COR-L47 (cell line): ENCODE measurements at regions not wholly inside any gene's neighbourhood (a gene's known extent, or its start where the extent isn't known, plus 50 kb on each side); places are given as distances from the start of the nearest gene placed in this dataset.
A peak's percentile ranks its signal among the peaks of the same experiment; 100 is the strongest.
"Not testable (repeated sequence)": the region's sequence is repeated elsewhere in the genome, so short reads cannot be mapped to it uniquely, and the experiment has no call there.

Experiments used
- DNase-seq: peaks from one replicate; lab custom pipeline; 2025; lab: John Stamatoyannopoulos, UW

DNA sequence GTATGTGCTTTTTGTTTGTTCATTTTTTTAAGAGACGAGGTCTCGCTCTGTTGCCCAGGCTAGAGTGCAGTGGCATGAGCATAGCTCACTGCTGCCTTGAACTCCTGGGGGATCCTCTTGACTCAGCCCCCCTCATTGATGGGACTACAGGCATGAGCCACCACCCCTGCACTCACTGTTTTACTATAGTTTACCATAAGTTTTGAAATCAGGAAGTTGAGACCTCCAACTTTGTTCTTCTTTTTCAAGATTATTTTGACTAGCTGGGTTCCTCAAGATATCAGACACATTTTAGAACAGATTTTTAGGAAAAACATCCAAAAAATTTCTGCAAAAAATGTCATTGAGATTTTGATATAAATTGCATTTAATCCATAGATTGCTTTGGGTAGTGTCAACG lies 120.4 kb upstream of the FGGY start:
- no peak for DNase-seq

DNA sequence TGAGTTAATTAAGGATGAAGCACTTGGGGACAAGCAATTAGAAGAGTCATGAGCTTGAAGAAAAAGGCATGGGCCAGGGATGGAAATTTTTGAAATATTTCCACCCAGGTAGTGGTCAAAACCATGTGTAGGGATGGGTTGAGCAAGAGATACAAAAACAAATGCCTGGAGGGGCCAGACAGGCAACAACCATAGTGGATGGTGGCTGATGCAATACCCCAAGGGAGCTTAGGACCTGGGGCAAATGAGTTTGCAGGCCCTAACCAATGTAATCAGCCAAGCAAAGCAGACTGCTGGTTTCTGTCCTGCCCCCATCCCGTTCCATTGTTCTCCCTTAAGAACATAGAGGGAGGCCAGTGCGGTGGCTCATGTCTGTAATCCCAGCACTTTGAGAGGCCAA lies 119.1 kb upstream of the FGGY start:
- DNase-seq = no peak

DNA sequence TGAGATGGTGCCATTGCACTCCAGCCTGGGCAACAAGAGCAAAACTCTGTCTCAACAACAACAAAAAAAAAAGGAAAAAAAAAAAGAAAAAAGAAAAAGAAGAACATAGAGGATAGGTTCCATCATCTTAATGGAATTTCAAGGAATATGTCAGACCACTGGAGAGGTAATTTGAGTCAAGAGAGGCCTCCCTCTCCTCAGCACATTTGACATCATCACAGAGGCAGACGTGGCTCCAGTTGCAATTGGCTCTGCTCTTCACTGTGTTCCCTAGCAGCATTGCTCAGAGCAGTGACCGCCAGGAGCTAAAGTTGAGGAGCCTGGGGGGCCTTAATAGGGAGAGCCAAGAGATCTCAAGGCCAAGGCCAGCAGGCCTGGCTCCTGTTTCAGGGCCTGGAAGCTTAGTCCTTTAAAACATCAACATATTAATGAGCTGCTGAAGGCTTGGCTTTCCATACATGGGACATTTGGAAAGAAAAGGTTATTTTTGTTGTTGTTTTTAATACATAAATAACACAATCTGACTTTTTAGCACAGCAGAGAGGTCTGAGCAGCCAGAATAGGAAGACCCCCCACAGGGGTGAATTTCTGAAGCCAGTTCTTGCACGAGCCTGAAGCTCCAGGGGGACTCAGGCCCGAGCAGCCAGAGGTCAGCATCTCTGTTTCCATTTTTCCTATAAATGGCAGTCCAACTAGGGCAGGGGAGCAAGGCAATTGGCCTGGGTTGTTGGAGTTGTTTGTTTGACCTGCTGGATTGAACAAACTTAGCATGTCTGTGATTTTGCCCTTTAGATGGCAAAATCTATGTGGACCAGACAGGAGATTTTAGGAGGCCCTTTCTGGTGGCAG lies 118.3 kb upstream of the FGGY start:
- DNase-seq = no peak

DNA sequence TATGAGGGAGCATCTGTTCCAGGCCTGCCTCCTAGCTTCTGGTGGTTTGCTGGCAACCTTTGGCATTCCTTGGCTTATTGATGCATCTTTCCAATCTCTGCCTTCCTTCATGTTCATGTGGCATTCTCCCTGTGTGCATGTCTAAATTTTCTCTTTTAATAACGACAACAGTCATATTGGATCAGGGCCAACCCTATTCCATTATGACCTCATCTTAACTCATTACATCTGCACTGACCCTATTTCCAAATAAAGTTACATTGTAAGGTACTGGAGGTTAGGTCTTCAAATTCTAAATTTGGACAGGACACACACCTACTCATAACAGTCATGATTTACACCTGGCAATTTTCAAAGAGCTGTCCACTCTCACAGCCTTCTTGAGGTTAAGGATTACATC lies 117.2 kb upstream of the FGGY start:
- DNase-seq = no peak

DNA sequence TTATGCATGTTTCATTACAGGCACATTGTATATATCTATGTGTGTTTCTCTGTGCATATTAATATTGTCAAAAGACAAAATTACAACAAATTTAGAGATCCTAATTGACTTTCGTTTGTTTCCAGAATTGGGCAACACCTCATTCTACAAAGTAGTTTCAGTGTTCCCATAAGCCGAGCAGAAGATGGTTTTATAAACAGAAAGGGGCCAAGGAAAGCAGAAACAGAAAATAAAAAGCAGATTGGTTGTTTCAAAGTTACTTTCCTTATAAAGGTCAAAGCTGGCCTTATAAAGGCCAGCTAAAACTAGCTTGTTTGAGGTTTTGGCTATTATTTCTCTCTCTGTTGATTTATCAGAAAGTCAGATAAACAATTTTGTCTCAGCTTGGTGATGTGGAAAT lies 116.2 kb upstream of the FGGY start:
- no peak for DNase-seq

DNA sequence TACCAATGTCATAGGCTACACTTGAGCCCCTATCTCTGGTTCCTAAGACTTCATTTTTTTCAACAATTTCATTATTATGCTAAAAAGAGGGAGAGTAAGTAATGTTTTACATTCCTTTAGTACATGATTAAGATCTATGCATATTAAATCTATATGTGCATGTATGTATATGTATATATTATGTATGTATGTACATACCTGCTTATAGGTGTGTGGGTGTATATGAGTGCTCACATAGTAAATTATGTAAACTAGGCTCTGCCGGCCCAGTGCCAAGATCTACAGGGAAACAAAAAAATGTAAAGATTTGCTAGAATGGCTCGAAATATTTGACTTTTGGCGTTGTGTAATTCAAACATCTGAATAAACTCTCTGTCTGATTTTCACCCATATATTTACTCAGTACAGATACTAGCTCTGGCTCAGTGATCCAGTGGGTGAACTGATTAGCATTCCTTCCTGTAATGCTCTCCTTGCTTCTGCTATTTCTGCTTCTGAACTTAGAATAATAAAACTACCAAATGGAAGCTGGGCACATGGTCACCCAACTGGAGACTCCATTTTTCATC lies 113.1 kb upstream of the FGGY start:
- no peak for DNase-seq

DNA sequence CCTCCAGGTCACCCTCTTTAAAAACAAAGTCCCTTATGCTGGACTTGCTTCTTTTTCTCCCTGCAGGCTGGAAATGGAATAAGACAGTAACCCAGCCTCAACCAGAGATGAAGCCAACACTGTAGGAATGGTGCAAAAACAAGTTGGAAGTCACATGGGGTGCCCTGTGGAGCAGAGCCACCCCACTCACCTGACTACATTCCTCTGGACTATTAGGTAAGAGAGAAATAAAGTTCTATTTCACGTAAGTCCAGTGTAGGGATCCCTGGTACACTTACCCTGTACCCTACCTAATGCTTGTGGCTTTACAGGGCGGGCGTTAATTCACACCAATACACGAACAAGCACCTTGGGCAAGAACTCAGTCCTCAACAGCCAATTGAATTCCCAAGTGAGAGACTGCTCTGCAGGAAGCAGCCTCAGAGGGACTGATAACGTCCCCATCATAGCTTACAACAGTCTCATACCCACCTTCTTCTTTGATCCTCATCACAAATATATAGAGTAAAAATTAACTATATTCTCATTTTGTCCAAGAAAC lies 112.5 kb upstream of the FGGY start:
- no peak for DNase-seq

DNA sequence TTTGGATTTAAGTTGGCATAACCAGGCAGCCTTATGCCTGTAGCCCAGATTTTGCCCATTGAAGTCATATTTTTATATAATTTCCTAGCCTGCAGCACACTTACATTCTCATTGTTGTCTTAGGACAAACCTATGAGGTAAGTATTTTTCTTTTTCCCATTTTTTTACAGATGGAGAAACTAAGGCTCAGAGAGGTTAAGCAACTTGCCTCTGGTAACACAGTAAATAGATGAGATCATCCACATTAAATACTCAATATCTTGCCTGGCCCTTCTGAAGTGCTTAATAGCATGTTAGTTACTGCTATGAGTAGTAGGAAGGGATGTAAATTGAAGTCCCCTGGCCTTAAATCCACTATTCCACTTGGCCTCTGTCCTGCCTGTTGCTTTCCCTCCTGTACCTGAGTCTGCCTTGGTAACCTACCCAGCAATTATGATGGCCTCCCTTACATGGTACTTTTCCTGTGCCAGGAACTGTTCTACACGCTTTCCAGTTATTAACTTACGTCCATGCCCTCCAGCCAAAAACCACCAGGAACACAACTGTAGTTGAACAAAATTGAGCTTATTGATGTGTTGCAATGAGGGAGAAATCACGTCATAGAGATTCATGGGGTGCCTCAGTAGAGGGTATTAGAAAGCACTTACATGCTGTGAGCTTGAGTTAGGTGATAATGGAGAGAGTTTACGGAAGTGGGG lies 111.6 kb upstream of the FGGY start:
- no peak for DNase-seq

DNA sequence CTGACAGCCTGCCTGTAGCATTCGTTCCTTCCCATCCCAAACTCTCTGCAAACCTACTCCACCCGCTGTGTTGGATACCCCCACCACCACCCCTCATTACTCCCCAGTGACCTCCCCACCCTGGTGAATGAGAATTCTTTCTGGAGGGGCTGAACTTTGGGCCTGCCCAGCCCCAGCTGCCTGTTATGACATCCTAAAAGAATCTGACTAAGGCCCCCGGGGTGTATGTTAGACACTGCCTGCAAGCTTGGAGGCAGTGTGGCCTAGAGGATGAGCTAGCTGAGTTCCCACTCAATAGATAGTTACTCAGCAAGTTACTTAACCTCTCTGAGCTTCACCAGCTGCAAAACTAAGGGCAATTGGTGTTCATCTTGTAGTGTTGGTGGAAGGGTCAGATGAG lies 110.2 kb upstream of the FGGY start:
- no peak for DNase-seq

DNA sequence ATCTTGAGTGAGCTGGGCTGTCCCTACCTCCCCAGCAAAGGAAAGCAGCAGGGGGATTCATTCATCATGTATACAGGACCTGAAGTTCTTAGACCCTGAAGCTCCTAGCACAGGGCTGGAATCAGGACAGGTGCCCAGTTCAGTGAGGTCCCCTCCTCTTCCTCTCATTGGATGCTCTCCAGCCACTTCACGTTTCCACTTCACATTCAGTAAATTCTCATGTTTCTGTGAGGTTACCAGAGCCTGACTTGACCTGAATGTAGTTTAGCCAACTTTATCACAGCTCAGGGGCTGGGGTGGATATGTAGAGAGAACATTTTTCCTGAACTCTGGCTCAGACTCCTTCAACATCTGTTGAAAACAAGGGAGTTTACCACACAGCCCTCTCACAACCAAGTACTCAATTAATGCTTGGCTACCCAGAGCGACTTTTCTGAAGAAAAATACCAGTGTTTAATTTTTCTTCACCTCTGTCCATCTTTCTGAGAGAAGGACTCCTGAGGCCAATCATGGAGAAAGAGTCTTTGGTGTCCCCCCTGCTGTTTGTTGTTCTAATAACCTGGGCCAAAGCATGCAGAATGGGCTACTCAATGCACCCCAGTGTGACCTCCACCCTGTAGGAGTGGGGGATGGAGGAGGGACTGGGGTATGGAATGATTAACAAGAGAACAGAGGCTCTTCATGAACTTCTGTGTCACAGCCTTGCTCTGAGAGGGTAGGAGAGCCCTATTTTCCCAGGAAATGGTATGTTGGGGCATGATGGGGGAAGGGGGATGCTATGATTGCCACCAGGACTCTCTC lies 108.3 kb upstream of the FGGY start:
- DNase-seq = no peak

DNA sequence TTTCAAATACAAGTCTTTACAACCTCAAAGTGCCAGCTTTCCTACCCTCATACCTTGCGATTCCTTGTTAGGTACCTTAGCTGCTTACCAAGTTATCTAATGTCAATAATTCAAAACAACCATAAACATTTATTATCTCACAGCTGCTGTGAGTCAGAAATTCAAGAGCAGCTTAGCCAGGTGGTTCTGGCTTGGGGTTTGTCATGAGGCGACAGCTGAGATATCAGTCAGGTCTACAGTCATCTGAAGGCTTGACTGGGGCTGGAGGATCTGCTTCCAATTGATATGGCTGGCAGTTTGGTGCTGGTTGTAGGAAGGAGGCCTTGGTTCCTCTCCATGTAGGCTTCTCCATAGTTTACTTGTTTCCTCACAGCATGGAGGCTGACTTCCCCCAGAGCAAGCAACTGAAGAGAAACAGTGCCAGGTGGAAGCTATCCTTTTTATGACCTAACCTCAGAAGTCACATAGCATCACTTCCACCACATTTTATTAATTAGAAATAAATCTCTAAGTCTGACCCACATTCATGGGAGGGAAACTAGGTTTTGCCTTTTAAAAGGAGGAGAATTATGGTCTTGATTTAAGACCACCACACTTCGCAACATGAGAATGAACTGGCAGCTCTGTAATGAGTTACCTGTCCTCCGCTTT lies 103.3 kb upstream of the FGGY start:
- no peak for DNase-seq

DNA sequence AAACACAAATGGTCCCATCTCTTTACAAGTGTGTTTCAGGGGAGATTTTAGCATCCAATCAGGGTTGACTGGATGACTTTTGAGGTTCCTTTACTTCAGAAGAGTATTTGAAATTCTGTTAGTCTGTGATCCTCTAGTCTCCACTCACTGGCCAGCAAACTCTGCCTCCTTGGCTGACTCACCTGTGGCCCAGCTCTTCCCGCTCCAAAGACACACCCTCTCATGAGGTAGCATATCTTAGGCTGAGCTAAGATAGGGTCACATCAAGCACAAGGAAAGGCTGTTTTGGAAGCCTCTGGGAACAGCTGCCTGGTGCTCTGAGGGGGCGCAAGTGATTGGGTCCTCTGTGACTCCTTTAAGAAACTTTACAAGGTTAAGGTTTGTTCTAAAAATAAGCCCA lies 102.3 kb upstream of the FGGY start:
- no peak for DNase-seq

DNA sequence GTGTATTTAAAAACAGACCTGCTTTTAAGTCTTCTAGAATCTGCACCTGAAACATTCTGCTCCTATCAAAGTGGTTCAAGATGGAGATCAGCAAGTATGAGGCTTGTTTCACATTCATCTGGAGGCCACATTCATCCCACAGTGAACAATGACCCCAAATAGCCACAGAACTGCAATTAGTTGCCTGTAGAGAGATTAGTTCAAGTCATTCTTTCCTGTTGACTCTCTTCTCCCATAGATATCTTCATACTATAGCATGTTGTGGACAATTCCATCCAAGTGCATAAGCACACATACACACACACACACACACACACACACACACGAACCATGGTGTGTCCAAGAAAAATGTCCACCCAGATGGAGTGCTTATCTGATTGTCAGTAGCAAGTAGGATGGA lies 101.7 kb upstream of the FGGY start:
- DNase-seq = no peak

DNA sequence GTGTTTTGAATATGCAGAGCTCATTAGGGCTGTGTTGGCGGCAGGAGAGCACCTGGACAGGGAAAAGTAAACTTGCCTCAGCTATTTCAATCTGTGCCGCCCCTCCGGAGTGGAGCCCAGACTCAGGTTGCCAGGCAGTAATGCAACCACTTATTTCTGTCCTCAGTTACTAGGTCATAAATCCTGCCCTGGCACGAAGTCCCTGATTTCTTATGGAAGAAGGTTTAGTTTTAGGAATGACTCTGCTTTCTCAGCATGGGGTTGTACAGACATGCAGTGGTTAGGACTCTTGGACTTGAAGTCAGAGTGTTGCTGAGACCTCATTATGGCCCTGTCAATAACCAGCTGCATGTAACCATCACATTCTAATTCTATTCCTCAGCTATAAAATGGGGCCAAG lies 98.3 kb upstream of the FGGY start:
- DNase-seq = no peak

DNA sequence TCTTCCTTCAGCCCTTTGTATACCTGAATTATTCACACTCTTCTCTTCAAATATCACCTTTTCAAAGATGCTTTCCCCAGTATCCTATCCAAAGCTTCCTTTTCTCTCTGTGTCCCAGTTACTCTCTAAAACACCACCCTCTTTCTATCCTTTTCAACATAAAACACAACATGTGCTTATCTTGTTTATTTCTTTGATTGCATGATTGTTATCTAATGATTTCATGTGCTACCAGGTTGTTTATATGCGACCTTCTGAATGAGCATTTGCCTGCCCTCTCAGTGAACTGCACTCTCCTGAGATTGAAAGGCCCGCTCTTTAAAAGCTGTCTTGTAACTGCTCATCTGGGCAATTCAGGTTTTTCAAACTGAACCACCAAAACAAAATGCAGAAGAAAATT lies 97.7 kb upstream of the FGGY start:
- DNase-seq = no peak

DNA sequence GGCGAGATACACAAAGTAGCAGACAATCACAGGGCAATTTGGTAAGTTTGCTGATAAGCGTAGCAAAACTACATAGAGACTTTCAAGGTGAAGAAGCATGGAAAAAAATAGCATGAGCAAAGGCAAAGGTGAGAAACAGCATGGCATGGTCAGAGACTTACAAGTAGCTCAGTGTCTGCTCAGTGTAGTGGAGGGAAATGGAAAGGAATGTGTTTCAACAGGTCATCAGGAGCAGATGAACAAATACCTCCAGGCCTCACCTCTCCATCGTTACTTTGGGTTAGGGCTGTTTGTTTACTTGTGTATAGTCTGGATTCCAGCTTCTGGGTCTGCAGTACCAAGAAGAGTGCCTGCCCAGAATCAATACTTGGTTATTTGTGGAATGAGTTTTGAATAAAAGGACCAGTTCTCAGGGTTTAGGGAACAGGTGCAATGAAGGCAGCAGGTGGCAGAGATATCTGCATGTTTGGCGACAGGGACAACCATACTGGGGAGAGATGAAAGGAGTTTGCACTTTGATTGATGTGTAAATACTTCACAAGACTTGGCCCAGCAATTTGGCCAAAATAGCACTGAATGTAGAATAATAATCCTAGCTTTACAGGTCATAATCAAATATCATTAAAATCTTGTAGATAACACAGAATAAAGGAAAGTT lies 97.0 kb upstream of the FGGY start:
- peak; percentile 44 for DNase-seq

DNA sequence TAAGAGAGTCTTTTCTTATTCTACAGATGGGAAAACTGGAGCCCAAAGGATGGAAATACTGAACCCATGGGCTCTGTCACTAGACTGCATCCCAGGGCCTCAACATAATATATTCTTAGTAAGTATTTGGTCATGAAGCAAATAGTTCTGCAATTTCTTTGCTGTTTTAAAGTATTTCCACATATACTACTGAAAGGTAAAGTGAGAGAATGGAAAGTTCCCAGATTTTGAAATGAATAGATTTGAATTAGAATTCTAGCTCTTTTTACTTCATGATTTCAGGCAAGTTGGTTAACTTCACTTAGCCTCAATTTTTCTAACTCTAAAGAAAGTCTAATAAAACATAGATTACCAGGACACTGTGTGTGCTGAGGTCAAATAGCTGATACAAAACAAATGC lies 95.6 kb upstream of the FGGY start:
- no peak for DNase-seq

DNA sequence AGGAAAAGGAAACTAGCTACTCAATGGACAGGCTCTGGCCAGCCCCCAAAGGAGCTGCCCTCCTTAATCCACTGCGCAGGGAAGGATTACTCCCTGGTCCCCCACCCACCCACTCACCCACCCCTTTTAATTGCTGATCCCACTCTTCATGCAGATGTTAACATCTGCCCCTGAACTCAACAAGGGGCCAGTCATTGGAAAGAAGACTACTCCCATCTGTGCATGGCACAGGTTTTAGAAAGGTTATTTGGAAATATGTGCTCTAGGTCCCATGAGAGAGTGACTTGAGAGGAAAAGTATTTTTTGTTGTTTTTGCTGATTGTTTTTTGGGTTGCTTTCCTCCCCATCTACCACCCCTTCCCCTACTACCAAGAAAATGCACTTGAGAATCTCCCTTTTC lies 94.4 kb upstream of the FGGY start:
- DNase-seq = no peak

DNA sequence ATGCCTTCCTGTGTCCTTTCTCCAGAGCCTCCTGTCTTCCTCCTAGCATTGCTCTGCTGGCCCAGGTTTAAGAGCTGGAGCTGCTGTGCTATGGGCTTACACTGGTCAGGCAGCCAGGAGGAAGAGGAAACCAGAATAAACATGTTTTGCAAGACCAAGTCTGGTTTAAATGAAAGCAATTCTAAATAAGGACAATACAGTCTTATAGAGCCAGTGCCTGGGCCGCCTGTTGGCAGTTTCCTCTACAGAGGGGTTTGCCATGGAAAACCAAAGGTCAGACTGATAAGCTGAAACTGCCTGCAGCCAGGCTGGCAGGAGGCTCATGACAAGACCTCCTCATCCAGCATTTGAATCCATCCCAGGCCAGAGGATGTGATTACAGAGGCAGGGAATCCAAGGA lies 92.9 kb upstream of the FGGY start:
- no peak for DNase-seq

DNA sequence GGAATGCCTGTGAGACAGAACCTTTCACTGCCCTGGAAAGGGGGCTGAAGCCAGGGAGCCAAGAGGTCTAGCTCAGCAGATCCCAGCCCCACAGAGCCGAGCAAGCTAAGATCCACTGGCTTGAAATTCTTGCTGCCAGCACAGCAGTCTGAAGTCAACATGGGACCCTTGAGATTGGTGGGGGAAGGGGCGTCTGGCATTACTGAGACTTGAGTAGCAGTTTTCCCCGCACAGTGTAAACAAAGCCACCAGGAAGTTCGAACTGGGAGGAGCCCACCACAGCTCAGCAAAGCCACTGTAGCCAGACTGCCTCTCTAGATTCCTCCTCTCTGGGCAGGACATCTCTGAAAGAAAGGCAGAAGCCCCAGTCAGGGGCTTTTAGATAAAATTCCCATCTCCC lies 90.3 kb upstream of the FGGY start:
- DNase-seq = not testable (repeated sequence)

DNA sequence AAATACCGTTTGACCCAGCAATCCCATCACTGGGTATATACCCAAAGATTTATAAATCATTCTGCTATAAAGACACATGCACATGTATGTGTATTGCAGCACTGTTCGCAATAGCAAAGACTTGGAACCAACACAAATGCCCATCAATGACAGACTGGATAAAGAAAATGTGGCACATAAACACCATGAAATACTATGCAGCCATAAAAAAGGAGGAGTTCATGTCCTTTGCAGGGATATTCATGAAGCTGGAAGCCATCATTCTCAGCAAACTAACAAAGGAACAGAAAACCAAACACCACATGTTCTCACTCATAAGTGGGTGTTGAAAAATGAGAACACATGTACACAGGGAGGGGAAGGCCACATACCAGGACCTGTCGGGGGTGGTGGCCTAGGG lies 86.5 kb upstream of the FGGY start:
- DNase-seq = not testable (repeated sequence)
